CD8-positive, alpha-beta memory T cell (primary cell): ENCODE measurements at regions not wholly inside any gene's neighbourhood (a gene's known extent, or its start where the extent isn't known, plus 50 kb on each side); places are given as distances from the start of the nearest gene placed in this dataset.
"Not testable (repeated sequence)": the region's sequence is repeated elsewhere in the genome, so short reads cannot be mapped to it uniquely, and the experiment has no call there.

Experiments
- CTCF ChIA-PET: fragments of 350-600 bp; sonication (Branson Sonifier 250); formaldehyde crosslinking; loops from one replicate; lab custom pipeline; 2021; ENCODE audit warnings: antibody characterized with exemption; lab: Charles Lee
- POLR2A ChIA-PET: fragments of 350-600 bp; sonication (Branson Sonifier 250); formaldehyde crosslinking; loops from one replicate; lab custom pipeline; 2021; ENCODE audit warnings: antibody characterized with exemption; lab: Charles Lee
- DNase-seq, 5 donors: peaks; one replicate each; pipeline versions ENCODE4 v3.0.0 to v3.0.0-alpha.2; 2020 to 2022; ENCODE audit warnings: mixed read lengths in 1 of 5
- H3K27ac ChIP-seq: one replicate; pipeline ENCODE4 v1.7.0; 2013; ENCODE audit warnings: low read depth, mild to moderate bottlenecking, low read length, moderate library complexity
- H3K27me3 ChIP-seq: 2 replicates; pipeline ENCODE4 v1.7.0; 2013; ENCODE audit warnings: low read length, mild to moderate bottlenecking; ENCODE audit not compliant: insufficient read depth, poor library complexity, severe bottlenecking
- H3K36me3 ChIP-seq: 2 replicates; pipeline ENCODE4 v1.7.0; 2013; ENCODE audit warnings: mild to moderate bottlenecking, low read length, moderate library complexity; ENCODE audit not compliant: insufficient read depth
- H3K4me1 ChIP-seq: 2 replicates; pipeline ENCODE4 v1.7.0; 2013; ENCODE audit warnings: mild to moderate bottlenecking, low read length, moderate library complexity; ENCODE audit not compliant: insufficient read depth
- H3K4me3 ChIP-seq: 2 replicates; pipeline ENCODE4 v1.7.0; 2013; ENCODE audit warnings: mild to moderate bottlenecking, low read length
- H3K9me3 ChIP-seq: 2 replicates; pipeline ENCODE4 v1.7.0; 2013; ENCODE audit warnings: mild to moderate bottlenecking, low read length
- H3K27ac Mint-ChIP-seq, 8 donors: one replicate each; pipeline ENCODE4 v1.8.0; 2020 to 2021; ENCODE audit warnings: mixed read lengths in 8 of 8, mild to moderate bottlenecking in 6 of 8, inconsistent platforms in 3 of 8, moderate library complexity in 3 of 8
- H3K27me3 Mint-ChIP-seq, 2 donors: one replicate each; pipeline ENCODE4 v1.8.0; 2020 to 2021; ENCODE audit warnings: mixed read lengths in 2 of 2, mild to moderate bottlenecking in 1 of 2, moderate library complexity in 1 of 2
- H3K36me3 Mint-ChIP-seq, 3 donors: one replicate each; pipeline ENCODE4 v1.8.0; 2020 to 2021; ENCODE audit warnings: mixed read lengths in 3 of 3, inconsistent platforms in 1 of 3, mild to moderate bottlenecking in 1 of 3
- H3K4me1 Mint-ChIP-seq, 3 donors: one replicate each; pipeline ENCODE4 v1.8.0; 2020 to 2021; ENCODE audit warnings: mixed read lengths in 3 of 3, inconsistent platforms in 1 of 3, mild to moderate bottlenecking in 1 of 3
- H3K4me3 Mint-ChIP-seq, 7 donors: one replicate each; pipeline ENCODE4 v1.8.0; 2020 to 2021; ENCODE audit warnings: mixed read lengths in 7 of 7, mild to moderate bottlenecking in 6 of 7, moderate library complexity in 4 of 7, inconsistent platforms in 2 of 7
- H3K9me3 Mint-ChIP-seq, 5 donors: one replicate each; pipeline ENCODE4 v1.8.0; 2020 to 2022; ENCODE audit warnings: mixed read lengths in 5 of 5, mild to moderate bottlenecking in 3 of 5, moderate library complexity in 2 of 5, inconsistent platforms in 1 of 5

- H3K4me1 Mint-ChIP-seq, H3K27ac ChIP-seq, CTCF ChIA-PET, H3K4me1 ChIP-seq, H3K36me3 ChIP-seq, H3K27me3 ChIP-seq, POLR2A ChIA-PET, H3K27me3 Mint-ChIP-seq, DNase-seq, H3K36me3 Mint-ChIP-seq, H3K4me3 ChIP-seq, H3K4me3 Mint-ChIP-seq, H3K27ac Mint-ChIP-seq, H3K9me3 ChIP-seq: not testable (repeated sequence)
- peaks cover 0 to 15% (median 6%) of the 10 kb centered on the region in 5 donors for H3K9me3 Mint-ChIP-seq
Measured at GRCh38 chr4:23961395-23961794, 71.5 kb upstream of the PPARGC1A start.

- CTCF ChIA-PET = no interaction called here
- Histone ChIP-seq H3K36me3 (no peaks in the 10 kb centered on the region), H3K27me3 (no peaks in the 10 kb centered on the region), H3K4me3 (no peak overlapping the region), H3K9me3 (no peaks in the 10 kb centered on the region), H3K27ac (no peak overlapping the region), H3K4me1 (no peaks in the 10 kb centered on the region)
- Mint-ChIP-seq H3K27me3 (no peaks in the 10 kb centered on the region), H3K36me3 (no peaks in the 10 kb centered on the region), H3K27ac (no peak overlapping the region), H3K4me1 (no peaks in the 10 kb centered on the region), H3K9me3 (peaks cover 0 to 15% (median 6%) of the 10 kb centered on the region in 5 donors), H3K4me3 (no peak overlapping the region)
- DNase-seq = no peak
- POLR2A ChIA-PET = no interaction called here
Measured at GRCh38 chr4:23959396-23960148, 69.7 kb upstream of the PPARGC1A start.

GRCh38 chr4:23958749-23959148, 68.9 kb upstream of the PPARGC1A start:
- Histone ChIP-seq H3K36me3 (no peaks in the 10 kb centered on the region), H3K27me3 (no peaks in the 10 kb centered on the region), H3K4me3 (no peak overlapping the region), H3K4me1 (no peaks in the 10 kb centered on the region), H3K27ac (no peak overlapping the region), H3K9me3 (no peaks in the 10 kb centered on the region)
- DNase-seq = no peak
- Mint-ChIP-seq H3K4me3 (no peak overlapping the region), H3K36me3 (no peaks in the 10 kb centered on the region), H3K27ac (no peak overlapping the region), H3K27me3 (peaks cover 0 to 2% of the 10 kb centered on the region in 2 donors), H3K4me1 (no peaks in the 10 kb centered on the region), H3K9me3 (peaks cover 0 to 15% (median 6%) of the 10 kb centered on the region in 5 donors)
- POLR2A ChIA-PET = no interaction called here
- CTCF ChIA-PET = no interaction called here

GRCh38 chr4:23957465-23957864, 67.6 kb upstream of the PPARGC1A start:
- H3K4me1 ChIP-seq = no peaks in the 10 kb centered on the region
- Mint-ChIP-seq H3K27me3 (peaks cover 0 to 2% of the 10 kb centered on the region in 2 donors), H3K36me3 (no peaks in the 10 kb centered on the region), H3K9me3 (peaks cover 0 to 11% (median 5%) of the 10 kb centered on the region in 5 donors), H3K27ac (no peak overlapping the region), H3K4me3 (no peak overlapping the region), H3K4me1 (no peaks in the 10 kb centered on the region)
- no peak for DNase-seq
- POLR2A ChIA-PET = no interaction called here
- H3K4me3 ChIP-seq = no peak overlapping the region
- CTCF ChIA-PET = no interaction called here
- no peaks in the 10 kb centered on the region for H3K36me3 ChIP-seq
- H3K27ac ChIP-seq = no peak overlapping the region
- no peaks in the 10 kb centered on the region for H3K9me3 ChIP-seq
- H3K27me3 ChIP-seq = no peaks in the 10 kb centered on the region

- H3K27me3 ChIP-seq = no peaks in the 10 kb centered on the region
- H3K9me3 ChIP-seq = no peaks in the 10 kb centered on the region
- Mint-ChIP-seq H3K9me3 (peaks cover 0 to 11% (median 5%) of the 10 kb centered on the region in 5 donors), H3K36me3 (no peaks in the 10 kb centered on the region), H3K4me1 (no peaks in the 10 kb centered on the region), H3K27me3 (peaks cover 0 to 2% of the 10 kb centered on the region in 2 donors), H3K4me3 (no peak overlapping the region), H3K27ac (no peak overlapping the region)
- DNase-seq = no peak
- POLR2A ChIA-PET = no interaction called here
- H3K27ac ChIP-seq = no peak overlapping the region
- no peaks in the 10 kb centered on the region for H3K4me1 ChIP-seq
- CTCF ChIA-PET = no interaction called here
- H3K36me3 ChIP-seq = no peaks in the 10 kb centered on the region
- no peak overlapping the region for H3K4me3 ChIP-seq
Measured at GRCh38 chr4:23956601-23957364, 66.9 kb upstream of the PPARGC1A start.

GRCh38 chr4:23952258-23952657, 62.4 kb upstream of the PPARGC1A start:
- peaks cover 0 to 2% (median 0%) of the 10 kb centered on the region in 5 donors for H3K9me3 Mint-ChIP-seq
- CTCF ChIA-PET = no interaction called here

GRCh38 chr4:23947826-23948225, 58.0 kb upstream of the PPARGC1A start:
- H3K27me3 Mint-ChIP-seq = no peaks in the 10 kb centered on the region
- Histone ChIP-seq H3K36me3 (no peaks in the 10 kb centered on the region), H3K27ac (no peak overlapping the region), H3K27me3 (no peaks in the 10 kb centered on the region), H3K4me1 (no peaks in the 10 kb centered on the region), H3K4me3 (no peak overlapping the region), H3K9me3 (peaks cover 4% of the 10 kb centered on the region)
- peaks cover 0 to 3% (median under 1%) of the 10 kb centered on the region in 5 donors for H3K9me3 Mint-ChIP-seq
- ChIA-PET CTCF (no interaction called here), POLR2A (no interaction called here)
- DNase-seq = no peak
- no peaks in the 10 kb centered on the region for H3K36me3 Mint-ChIP-seq
- no peak overlapping the region for H3K27ac Mint-ChIP-seq
- H3K4me1 Mint-ChIP-seq = no peaks in the 10 kb centered on the region
- no peak overlapping the region for H3K4me3 Mint-ChIP-seq

More at GRCh38 chr4:23952258-23952657, 62.4 kb upstream of the PPARGC1A start:
- H3K4me3 ChIP-seq = no peak overlapping the region
- H3K9me3 ChIP-seq = peaks cover 4% of the 10 kb centered on the region
- POLR2A ChIA-PET = no interaction called here
- H3K4me1 ChIP-seq = no peaks in the 10 kb centered on the region
- H3K36me3 ChIP-seq = no peaks in the 10 kb centered on the region
- DNase-seq = no peak
- H3K27me3 Mint-ChIP-seq = peaks cover 0 to 2% of the 10 kb centered on the region in 2 donors
- no peak overlapping the region for H3K27ac ChIP-seq
- H3K27ac Mint-ChIP-seq = no peak overlapping the region
- no peaks in the 10 kb centered on the region for H3K4me1 Mint-ChIP-seq
- H3K36me3 Mint-ChIP-seq = no peaks in the 10 kb centered on the region
- no peaks in the 10 kb centered on the region for H3K27me3 ChIP-seq
- H3K4me3 Mint-ChIP-seq = no peak overlapping the region

GRCh38 chr4:23946299-23946698, 56.5 kb upstream of the PPARGC1A start:
- Mint-ChIP-seq H3K36me3 (no peaks in the 10 kb centered on the region), H3K4me1 (no peaks in the 10 kb centered on the region), H3K27me3 (no peaks in the 10 kb centered on the region), H3K27ac (no peak overlapping the region), H3K4me3 (no peak overlapping the region), H3K9me3 (peaks cover 0 to 7% (median 2%) of the 10 kb centered on the region in 5 donors)
- Histone ChIP-seq H3K4me3 (no peak overlapping the region), H3K9me3 (peaks cover 4% of the 10 kb centered on the region), H3K27me3 (no peaks in the 10 kb centered on the region), H3K4me1 (no peaks in the 10 kb centered on the region), H3K27ac (no peak overlapping the region), H3K36me3 (no peaks in the 10 kb centered on the region)
- no peak for DNase-seq
- CTCF ChIA-PET = no interaction called here
- POLR2A ChIA-PET = no interaction called here
